BJ (cell line): ENCODE measurements at regions not wholly inside any gene's neighbourhood (a gene's known extent, or its start where the extent isn't known, plus 50 kb on each side); places are given as distances from the start of the nearest gene placed in this dataset.

Source experiments
- CTCF ChIA-PET: fragments of 350-600 bp; formaldehyde crosslinking; extraction: SDS; loops from one replicate; lab custom pipeline; 2021; ENCODE audit warnings: antibody characterized with exemption, inconsistent platforms; lab: Yijun Ruan, JAX
- POLR2A ChIA-PET: fragments of 300-600 bp; sonication (Branson Sonifier 250); formaldehyde crosslinking; extraction: SDS; loops from one replicate; lab custom pipeline; 2021; ENCODE audit warnings: antibody characterized with exemption; lab: Charles Lee
- DNase-seq: peaks from one replicate; pipeline ENCODE4 v3.0.0-alpha.2; 2011; ENCODE audit warnings: low read depth
- H3K27me3 ChIP-seq: 2 replicates; pipeline ENCODE4 v1.6.0; 2011; ENCODE audit warnings: low read length; ENCODE audit not compliant: control insufficient read depth, insufficient read depth
- H3K36me3 ChIP-seq: 2 replicates; pipeline ENCODE4 v1.5.1; 2011; ENCODE audit warnings: low read length; ENCODE audit not compliant: control insufficient read depth, insufficient read depth
- H3K4me3 ChIP-seq: 2 replicates; pipeline ENCODE4 v1.5.1; 2011; ENCODE audit warnings: low read depth, mild to moderate bottlenecking, control low read depth, low read length
- CTCF ChIP-seq: IDR thresholded peaks from 2 replicates; pipeline ENCODE4 v1.5.1; 2011; ENCODE audit warnings: low read depth, mild to moderate bottlenecking, control low read depth, inconsistent platforms, low read length, moderate library complexity; ENCODE audit not compliant: insufficient read depth

- H3K27me3 ChIP-seq = no peaks in the 10 kb centered on the region
- ChIA-PET POLR2A (no interaction called here), CTCF (interaction anchor here (1.1 kb wide), 1 partner anchor 8 kb away, joined by 3 read pairs; no protein-coding TSS in a partner anchor)
- H3K4me3 ChIP-seq = no peak overlapping the region
- no peaks in the 10 kb centered on the region for H3K36me3 ChIP-seq
- no peak for DNase-seq
- TF ChIP-seq CTCF = no peak
Observed at GRCh38 chr1:218584418-218585155, 239.5 kb downstream of the TGFB2 start.

DNA sequence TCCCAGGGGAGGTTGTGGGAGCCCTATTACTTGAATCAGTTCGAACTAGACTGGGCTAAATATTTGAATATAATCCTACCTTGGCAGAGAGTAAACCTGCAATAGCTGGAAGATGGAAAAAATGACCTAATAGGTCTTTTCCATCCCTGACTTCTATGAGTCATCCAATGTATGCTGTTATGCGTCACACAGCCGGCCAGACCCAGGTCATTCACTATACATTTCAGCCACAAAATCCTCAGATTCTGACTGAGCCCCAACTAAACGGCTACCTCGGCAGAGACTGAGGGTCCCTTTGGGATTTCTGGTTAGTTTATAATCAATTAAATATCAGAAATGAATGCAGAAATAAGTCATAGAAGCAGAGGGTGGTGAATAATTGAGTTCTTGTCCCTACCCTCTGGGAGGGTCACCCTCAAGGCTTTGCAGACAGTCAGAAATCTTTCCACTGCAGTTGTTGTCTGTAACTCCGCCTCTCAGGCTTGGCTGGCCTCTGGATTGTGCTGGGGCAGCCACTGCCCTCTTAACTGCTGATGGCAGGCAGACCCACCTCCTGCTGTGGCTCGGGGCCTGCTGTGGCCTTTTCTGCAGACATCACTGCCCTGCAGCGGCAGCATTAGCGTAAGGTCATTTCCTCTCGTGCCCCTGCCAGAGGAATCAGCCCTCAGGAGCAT lies 240.5 kb downstream of the TGFB2 start:
- H3K4me3 ChIP-seq = no peak overlapping the region
- H3K27me3 ChIP-seq = no peaks in the 10 kb centered on the region
- no peak for DNase-seq
- TF ChIP-seq CTCF = no peak
- CTCF ChIA-PET = no interaction called here
- POLR2A ChIA-PET = no interaction called here
- no peaks in the 10 kb centered on the region for H3K36me3 ChIP-seq

DNA sequence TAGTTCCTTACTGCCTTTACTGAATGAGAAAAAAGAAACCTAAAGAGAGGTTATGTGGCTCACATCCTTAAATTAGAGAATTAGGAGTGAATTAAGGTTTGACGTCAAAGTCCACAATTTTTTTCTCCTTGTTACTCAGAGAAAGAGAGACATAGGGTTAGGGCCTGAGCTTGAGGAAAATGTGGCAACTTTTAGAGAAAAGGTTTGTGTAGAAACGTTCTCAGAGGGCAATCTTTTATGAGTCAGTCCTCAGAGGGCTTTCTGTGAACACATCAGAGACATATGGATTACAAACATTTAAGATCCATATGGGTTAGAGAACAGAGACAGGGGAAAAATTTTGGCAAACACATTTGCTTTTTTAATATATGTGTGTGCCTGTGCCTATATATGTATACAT lies 242.8 kb downstream of the TGFB2 start:
- H3K36me3 ChIP-seq = no peaks in the 10 kb centered on the region
- no peak for TF ChIP-seq CTCF
- POLR2A ChIA-PET = no interaction called here
- CTCF ChIA-PET = no interaction called here
- no peak overlapping the region for H3K4me3 ChIP-seq
- H3K27me3 ChIP-seq = no peaks in the 10 kb centered on the region
- DNase-seq = no peak

- no peak for DNase-seq
- H3K4me3 ChIP-seq = no peak overlapping the region
- ChIA-PET POLR2A (no interaction called here), CTCF (interaction anchor here (0.6 kb wide), 1 partner anchor 32 kb away, joined by 3 read pairs; no protein-coding TSS in a partner anchor)
- H3K27me3 ChIP-seq = no peaks in the 10 kb centered on the region
- no peaks in the 10 kb centered on the region for H3K36me3 ChIP-seq
- TF ChIP-seq CTCF = no peak
Observed at GRCh38 chr1:218588540-218589172, 243.5 kb downstream of the TGFB2 start.

DNA sequence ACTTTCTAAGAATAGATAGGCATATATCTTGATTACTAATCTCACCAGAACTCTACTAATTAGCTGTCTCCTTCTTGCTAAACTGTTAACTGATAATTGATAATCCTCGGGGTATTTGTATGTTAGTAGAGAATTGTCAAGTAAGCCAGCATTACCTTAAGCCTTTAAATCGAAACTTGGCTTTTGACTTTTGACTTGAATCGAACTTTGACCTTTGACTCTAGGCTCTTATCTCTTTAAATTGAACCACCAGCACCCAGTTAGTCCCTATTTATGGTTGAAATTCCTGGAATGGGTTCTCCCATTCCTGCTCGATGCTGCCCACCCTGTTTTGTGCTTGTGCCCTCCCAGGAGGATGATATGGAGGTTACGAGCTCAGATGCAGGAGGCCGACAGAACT lies 244.4 kb downstream of the TGFB2 start:
- no peak for DNase-seq
- ChIA-PET CTCF (interaction anchor here (0.6 kb wide), 2 partner anchors 31 to 212 kb away, joined by 3 read pairs; no protein-coding TSS in a partner anchor), POLR2A (no interaction called here)
- no peak for TF ChIP-seq CTCF
- Histone ChIP-seq H3K36me3 (no peaks in the 10 kb centered on the region), H3K4me3 (no peak overlapping the region), H3K27me3 (no peaks in the 10 kb centered on the region)
